HCT116 (cell line): ENCODE measurements at regions not wholly inside any gene's neighbourhood (a gene's known extent, or its start where the extent isn't known, plus 50 kb on each side); places are given as distances from the start of the nearest gene placed in this dataset.

Experiments
- ATAC-seq: fragments of 200-7000 bp; cut with Tn5 transposase; 2 replicates; pipeline ENCODE4 v1.9.1; 2020; ENCODE audit warnings: mild to moderate bottlenecking, moderate library complexity
- BruUV-seq: library from RNA; stranded (reverse); fragments of 400-500 nt; replicated peaks from 2 replicates; lab custom pipeline; 2021; lab: Mats Ljungman, UMichigan
- CTCF ChIA-PET: fragments of 300-600 bp; sonication (Branson Sonifier 250); formaldehyde crosslinking; loops from one replicate; lab custom pipeline; 2021; ENCODE audit warnings: antibody characterized with exemption; lab: Charles Lee
- POLR2A ChIA-PET: fragments of 300-600, 350-600 bp; sonication (Branson Sonifier 250); formaldehyde crosslinking; loops from one replicate; lab custom pipeline; 2021; ENCODE audit warnings: antibody characterized with exemption; lab: Charles Lee
- RAD21 ChIA-PET, 2 experiments: fragments of 300-600 bp; sonication (Branson Sonifier 250); formaldehyde crosslinking; loops; one replicate each; lab custom pipeline; 2023; ENCODE audit warnings: low total read pairs in 2 of 2; ENCODE audit not compliant: uncharacterized antibody in 2 of 2, unreplicated experiment in 2 of 2, low non-redundant PET in 1 of 2; lab: Charles Lee
- DNase-seq: peaks from one replicate; pipeline ENCODE4 v3.0.0-alpha.2; 2010; ENCODE audit warnings: low read depth, low spot score
- H2AFZ ChIP-seq: fragments of 200-600 bp; shearing (Covaris generic), sonication (generic); 2 replicates; pipeline ENCODE4 v1.6.1; 2017; ENCODE audit warnings: low read depth, mixed run types, mixed read lengths, antibody characterized with exemption, low read length; ENCODE audit not compliant: poor library complexity, severe bottlenecking
- H3K27ac ChIP-seq: 2 replicates; pipeline ENCODE4 v1.5.1; 2012; ENCODE audit warnings: low read depth, low read length
- H3K27me3 ChIP-seq: fragments of 200-600 bp; sonication (generic); 2 replicates; pipeline ENCODE4 v1.6.1; 2016; ENCODE audit warnings: mixed run types, low read length, mixed read lengths; ENCODE audit not compliant: insufficient read depth
- H3K36me3 ChIP-seq, 2 experiments: fragments of 200-500 bp in 1 of 2; fragments of 200-600 bp in 1 of 2; sonication (Bioruptor generic) in 1 of 2; sonication (generic) in 1 of 2; 2 replicates each; pipeline versions ENCODE4 v1.5.1 to v1.6.1; 2014 to 2016; ENCODE audit warnings: low read length in 2 of 2, inconsistent platforms in 1 of 2, mixed read lengths in 1 of 2, mixed run types in 1 of 2; ENCODE audit not compliant: insufficient read depth in 2 of 2, control insufficient read depth in 1 of 2
- H3K4me1 ChIP-seq, 2 experiments: fragments of 200-600 bp in 1 of 2; sonication (generic) in 1 of 2; 2 replicates each; pipeline versions ENCODE4 v1.5.1 to v1.6.1; 2012 to 2017; ENCODE audit warnings: low read length in 2 of 2, inconsistent platforms in 1 of 2, mild to moderate bottlenecking in 1 of 2, mixed read lengths in 1 of 2, mixed run types in 1 of 2, moderate library complexity in 1 of 2; ENCODE audit not compliant: insufficient read depth in 2 of 2, control insufficient read depth in 1 of 2
- H3K4me2 ChIP-seq: fragments of 200-600 bp; sonication (generic); 2 replicates; pipeline ENCODE4 v1.6.1; 2017; ENCODE audit warnings: mixed run types, low read length, mixed read lengths
- H3K4me3 ChIP-seq, 2 experiments: fragments of 200-600 bp in 1 of 2; sonication (generic) in 1 of 2; replicated peaks in 1 of 2; 2 replicates each; pipeline ENCODE4 v1.5.1; 2011 to 2016; ENCODE audit warnings: low read length in 2 of 2, control low read depth in 1 of 2, low read depth in 1 of 2, mild to moderate bottlenecking in 1 of 2, mixed read lengths in 1 of 2, mixed run types in 1 of 2
- H3K79me2 ChIP-seq: fragments of 200-600 bp; sonication (generic); 2 replicates; pipeline ENCODE4 v1.6.1; 2017; ENCODE audit warnings: mild to moderate bottlenecking, mixed run types, low read length, moderate library complexity, mixed read lengths; ENCODE audit not compliant: insufficient read depth
- H3K9ac ChIP-seq: fragments of 200-600 bp; sonication (generic); 2 replicates; pipeline ENCODE4 v1.6.1; 2016; ENCODE audit warnings: low read length, mixed read lengths
- H3K9me2 ChIP-seq: fragments of 200-600 bp; sonication (generic), shearing (Covaris generic); 2 replicates; pipeline ENCODE4 v1.6.1; 2017; ENCODE audit warnings: mixed run types, mild to moderate bottlenecking, moderate library complexity; ENCODE audit not compliant: insufficient read depth
- H3K9me3 ChIP-seq, 2 experiments: fragments of 200-500 bp in 1 of 2; fragments of 200-600 bp in 1 of 2; sonication (Bioruptor generic) in 1 of 2; sonication (generic) in 1 of 2; 2 replicates each; pipeline ENCODE4 v1.6.1; 2014 to 2017; ENCODE audit warnings: low read length in 2 of 2, mixed read lengths in 2 of 2, inconsistent platforms in 1 of 2, low read depth in 1 of 2, mild to moderate bottlenecking in 1 of 2, mixed run types in 1 of 2, moderate library complexity in 1 of 2; ENCODE audit not compliant: control insufficient read depth in 1 of 2, insufficient read depth in 1 of 2
- H4K20me1 ChIP-seq: fragments of 200-600 bp; sonication (generic), shearing (Covaris generic); 2 replicates; pipeline ENCODE4 v1.6.1; 2017; ENCODE audit warnings: mixed run types, mild to moderate bottlenecking, moderate library complexity; ENCODE audit not compliant: insufficient read depth
- EGR1 ChIP-seq: IDR thresholded peaks from 2 replicates; pipeline ENCODE4 v1.6.1; 2012; ENCODE audit warnings: low read depth
- EZH2 ChIP-seq: fragments of 200-600 bp; sonication (generic); IDR thresholded peaks from 2 replicates; pipeline ENCODE4 v1.6.1; 2017; ENCODE audit warnings: antibody characterized with exemption, mixed run types
- POLR2A ChIP-seq: IDR thresholded peaks from 2 replicates; pipeline ENCODE4 v1.7.0; 2011; ENCODE audit warnings: borderline replicate concordance; ENCODE audit not compliant: insufficient read depth, insufficient read length; ENCODE audit errors: extremely low read depth
- REST ChIP-seq: IDR thresholded peaks from 2 replicates; pipeline ENCODE4 v1.6.1; 2012; ENCODE audit warnings: low read depth
- SP1 ChIP-seq: IDR thresholded peaks from 2 replicates; pipeline ENCODE4 v1.6.1; 2012; ENCODE audit warnings: low read depth
- ZBTB33 ChIP-seq: IDR thresholded peaks from 2 replicates; pipeline ENCODE4 v1.6.1; 2011; ENCODE audit warnings: mild to moderate bottlenecking, low read length, moderate library complexity; ENCODE audit not compliant: insufficient replicate concordance; ENCODE audit errors: extremely low read depth
- ZFX ChIP-seq: fragments of 450-650 bp; IDR thresholded peaks from 2 replicates; pipeline ENCODE4 v1.6.1; 2017
- intact Hi-C: fragments of 100-400 bp; cut with micrococcal nuclease; formaldehyde crosslinking; loops from 2 replicates; pipeline ENCODE4 v1.10.0; 2022
- TF ChIP-seq, protein P1 (sequence below): IDR thresholded peaks from 2 replicates; pipeline ENCODE4 v1.6.1; 2012
- TF ChIP-seq, protein P2 (sequence below): IDR thresholded peaks from 2 replicates; pipeline ENCODE4 v1.6.1; 2012

DNA sequence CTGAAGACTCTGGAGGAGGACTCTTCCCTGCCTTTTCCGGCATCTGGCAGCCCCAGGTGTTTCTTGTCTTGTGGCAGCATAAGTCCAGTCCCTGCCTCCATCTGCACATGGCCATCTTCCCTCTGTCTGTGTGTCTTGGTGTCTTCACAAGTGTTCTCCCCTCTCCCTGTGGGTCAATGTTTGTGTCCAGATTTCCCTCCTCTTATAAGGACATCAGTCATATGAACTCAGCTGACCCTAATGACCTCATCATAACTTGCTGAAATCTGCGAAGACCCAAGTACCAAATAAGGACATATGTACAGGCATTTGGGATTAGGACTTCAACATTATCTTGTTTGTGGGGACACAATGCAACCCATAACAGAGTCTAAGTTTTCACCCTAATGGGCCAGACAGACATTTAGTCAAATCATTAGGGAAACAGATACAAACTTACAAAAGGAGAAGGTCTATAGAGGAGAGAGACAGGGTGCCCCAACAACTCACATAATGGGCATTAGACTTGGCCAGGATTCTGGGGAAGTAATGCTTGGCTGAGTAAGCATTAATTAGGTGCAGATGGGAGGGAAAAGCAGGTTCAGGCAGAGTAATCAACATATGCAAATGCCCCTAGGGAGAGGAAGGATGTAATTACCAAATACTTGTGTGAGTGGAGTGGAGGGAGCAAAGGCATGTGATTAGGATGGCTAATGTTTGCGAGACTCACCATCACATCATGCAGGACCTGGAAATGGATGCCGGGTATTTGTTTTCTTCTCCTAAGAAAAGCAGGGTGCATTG is 372.8 kb upstream of the TBL1XR1 start:
- RAD21 ChIA-PET = no interaction called here
- TF ChIP-seq ZBTB33 = no peak
- TF ChIP-seq, protein P1, sequence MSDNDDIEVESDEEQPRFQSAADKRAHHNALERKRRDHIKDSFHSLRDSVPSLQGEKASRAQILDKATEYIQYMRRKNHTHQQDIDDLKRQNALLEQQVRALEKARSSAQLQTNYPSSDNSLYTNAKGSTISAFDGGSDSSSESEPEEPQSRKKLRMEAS = no peak
- ATAC-seq = no peak
- no peaks in the 10 kb centered on the region for H3K79me2 ChIP-seq
- no peak for DNase-seq
- H3K4me2 ChIP-seq = no peak overlapping the region
- H4K20me1 ChIP-seq = no peaks in the 10 kb centered on the region
- no peaks in the 10 kb centered on the region for H3K27me3 ChIP-seq
- BruUV-seq = no TSS peak
- no peaks in the 10 kb centered on the region for H3K9me3 ChIP-seq
- CTCF ChIA-PET = no interaction called here
- no peaks in the 10 kb centered on the region for H3K4me1 ChIP-seq
- intact Hi-C loops = no loop called here
- H3K27ac ChIP-seq = no peak overlapping the region
- POLR2A ChIA-PET = no interaction called here
- H3K9me2 ChIP-seq = no peaks in the 10 kb centered on the region
- H3K4me3 ChIP-seq = no peak overlapping the region
- H3K9ac ChIP-seq = no peak overlapping the region
- no peaks in the 10 kb centered on the region for H3K36me3 ChIP-seq
- no peak overlapping the region for H2AFZ ChIP-seq

DNA sequence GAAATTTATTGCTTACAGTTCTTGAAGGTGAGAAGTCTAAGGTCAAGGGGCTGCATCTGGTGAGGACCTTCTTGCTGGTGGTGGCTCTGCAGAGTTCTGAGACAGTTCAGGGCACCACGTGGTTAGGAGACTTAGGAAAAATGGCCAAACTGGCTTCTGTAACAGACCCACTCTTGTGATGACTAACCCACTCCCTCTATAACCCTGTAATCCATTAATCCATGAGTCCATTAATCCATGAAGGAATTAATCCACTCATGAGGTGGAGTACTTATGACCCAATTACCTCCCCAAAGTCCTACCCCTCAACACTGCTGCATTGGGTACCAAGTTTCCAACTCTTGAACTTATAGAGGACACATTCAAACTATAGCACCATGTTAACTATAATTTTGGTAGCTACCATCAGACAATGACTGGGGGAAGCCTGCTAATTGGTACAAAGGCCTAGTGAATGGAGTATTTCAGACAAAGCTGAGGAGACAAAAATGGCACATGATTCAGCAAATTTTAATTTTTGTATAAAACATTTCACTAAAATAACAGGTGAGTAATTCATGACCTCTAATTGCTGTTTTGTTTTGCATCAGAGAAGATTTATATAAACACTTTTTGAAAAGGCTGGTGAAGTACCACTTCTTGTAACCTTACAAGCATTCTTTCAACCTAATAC is 374.1 kb upstream of the TBL1XR1 start:
- Histone ChIP-seq H3K9ac (no peak overlapping the region), H3K9me2 (no peaks in the 10 kb centered on the region), H3K36me3 (no peaks in the 10 kb centered on the region), H3K27me3 (no peaks in the 10 kb centered on the region), H3K79me2 (no peaks in the 10 kb centered on the region), H3K4me3 (no peak overlapping the region), H3K4me1 (no peaks in the 10 kb centered on the region), H2AFZ (no peak overlapping the region), H3K27ac (no peak overlapping the region), H4K20me1 (no peaks in the 10 kb centered on the region), H3K9me3 (no peaks in the 10 kb centered on the region), H3K4me2 (no peak overlapping the region)
- DNase-seq (no peak), ATAC-seq (no peak)
- intact Hi-C loops = no loop called here
- POLR2A ChIA-PET = no interaction called here
- RAD21 ChIA-PET = no interaction called here
- CTCF ChIA-PET = no interaction called here
- no TSS peak for BruUV-seq
- TF ChIP-seq EGR1 (no peak), ZFX (no peak), REST (no peak), SP1 (no peak), EZH2 (no peak), POLR2A (no peak)
- TF ChIP-seq, protein P2, sequence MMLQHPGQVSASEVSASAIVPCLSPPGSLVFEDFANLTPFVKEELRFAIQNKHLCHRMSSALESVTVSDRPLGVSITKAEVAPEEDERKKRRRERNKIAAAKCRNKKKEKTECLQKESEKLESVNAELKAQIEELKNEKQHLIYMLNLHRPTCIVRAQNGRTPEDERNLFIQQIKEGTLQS = no peak
- TF ChIP-seq, protein P1 = no peak
